ENCODE measurements at regions not wholly inside any gene's neighbourhood (a gene's known extent, or its start where the extent isn't known, plus 50 kb on each side); places are given as distances from the start of the nearest gene placed in this dataset.

DNA sequence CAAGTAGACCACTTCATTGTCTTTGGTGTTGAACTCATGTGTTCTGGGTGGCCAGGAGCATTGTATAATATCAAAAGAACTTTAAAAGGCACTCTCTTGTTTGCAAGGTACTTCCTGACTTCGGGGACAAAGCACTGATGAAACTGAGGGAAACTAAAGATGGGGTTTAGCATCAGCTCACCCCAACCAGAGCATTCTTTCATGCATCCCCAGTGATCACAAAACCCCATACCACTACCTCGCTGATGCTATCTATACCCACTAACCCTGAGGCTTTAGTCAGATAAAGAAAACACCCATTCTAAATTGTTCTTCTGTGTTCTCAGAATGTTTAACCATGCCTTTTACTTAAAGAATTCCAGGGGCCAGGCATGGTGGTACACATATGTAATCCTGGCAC, 94.5 kb upstream of the DOCK9 start:
- ATAC-seq (replicated peaks in 1 of 2) (peak; percentile 82 to 83), DNase-seq (no peak)
- H3K4me3 Mint-ChIP-seq: peak overlapping the region in 1 of 2 donors; percentile 30
- peaks cover 51% of the 10 kb centered on the region for H3K4me1 Mint-ChIP-seq (ENCODE audit: low read depth)
- H3K36me3 Mint-ChIP-seq (ENCODE audit: insufficient read depth in 2 of 2): peaks cover 21 to 29% of the 10 kb centered on the region in 2 donors
- H3K9me3 Mint-ChIP-seq: peaks cover 6% of the 10 kb centered on the region in 2 donors
- H3K27me3 Mint-ChIP-seq (ENCODE audit: low read depth): no peaks in the 10 kb centered on the region
- H3K27ac Mint-ChIP-seq: peak overlapping the region; percentile 54

DNA sequence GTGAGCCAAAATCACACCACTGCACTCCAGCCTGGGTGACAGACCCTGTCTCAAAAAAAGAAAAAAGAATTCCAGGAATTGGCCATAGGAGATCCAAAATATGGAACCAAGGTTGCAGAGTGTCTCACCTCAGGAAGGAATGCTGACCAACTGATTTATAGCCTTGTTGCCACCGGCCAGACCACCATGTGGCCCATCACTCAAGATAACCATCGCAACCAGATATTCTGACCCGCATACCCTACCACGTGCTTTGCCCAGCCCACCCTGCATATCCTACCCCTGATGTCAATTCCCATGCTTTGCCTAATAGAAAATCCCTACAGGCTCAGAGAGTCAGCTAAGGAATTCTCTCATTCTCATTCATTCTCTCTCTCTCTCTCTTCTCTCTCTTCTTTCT, 95.1 kb upstream of the DOCK9 start:
- Mint-ChIP-seq H3K4me1 (ENCODE audit: low read depth) (peaks cover 51% of the 10 kb centered on the region), H3K27me3 (ENCODE audit: low read depth) (no peaks in the 10 kb centered on the region), H3K27ac (no peak overlapping the region), H3K36me3 (ENCODE audit: insufficient read depth in 2 of 2) (peaks cover 21 to 32% of the 10 kb centered on the region in 2 donors), H3K4me3 (no peak overlapping the region), H3K9me3 (peaks cover 6 to 7% of the 10 kb centered on the region in 2 donors)
- no peak for ATAC-seq (replicated peaks in 1 of 2)
- no peak for DNase-seq

DNA sequence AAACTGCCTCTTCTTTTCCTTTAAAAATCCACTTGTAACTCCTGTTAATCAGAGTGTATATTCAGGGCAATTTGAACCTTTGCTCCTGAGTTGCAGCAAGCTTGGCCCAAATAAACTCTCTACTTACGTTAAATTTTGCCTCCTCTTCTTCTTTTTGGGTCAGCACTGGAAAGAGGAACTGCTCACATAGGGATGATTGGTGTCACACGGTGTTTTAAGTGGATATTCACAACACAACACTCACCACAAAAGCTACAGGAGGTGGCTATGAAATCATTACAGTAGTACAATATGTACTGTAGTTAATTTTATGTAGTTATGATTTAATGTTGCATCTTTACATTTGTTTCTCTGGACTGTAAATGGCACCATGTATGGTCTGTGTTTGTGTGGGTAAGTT, 96.8 kb upstream of the DOCK9 start:
- Mint-ChIP-seq H3K4me1 (ENCODE audit: low read depth) (peaks cover 67% of the 10 kb centered on the region), H3K36me3 (ENCODE audit: insufficient read depth in 2 of 2) (peaks cover 21 to 32% of the 10 kb centered on the region in 2 donors), H3K9me3 (peaks cover 6 to 7% of the 10 kb centered on the region in 2 donors), H3K27me3 (ENCODE audit: low read depth) (no peaks in the 10 kb centered on the region), H3K4me3 (no peak overlapping the region), H3K27ac (no peak overlapping the region)
- no peak for DNase-seq
- no peak for ATAC-seq (replicated peaks in 1 of 2)

DNA sequence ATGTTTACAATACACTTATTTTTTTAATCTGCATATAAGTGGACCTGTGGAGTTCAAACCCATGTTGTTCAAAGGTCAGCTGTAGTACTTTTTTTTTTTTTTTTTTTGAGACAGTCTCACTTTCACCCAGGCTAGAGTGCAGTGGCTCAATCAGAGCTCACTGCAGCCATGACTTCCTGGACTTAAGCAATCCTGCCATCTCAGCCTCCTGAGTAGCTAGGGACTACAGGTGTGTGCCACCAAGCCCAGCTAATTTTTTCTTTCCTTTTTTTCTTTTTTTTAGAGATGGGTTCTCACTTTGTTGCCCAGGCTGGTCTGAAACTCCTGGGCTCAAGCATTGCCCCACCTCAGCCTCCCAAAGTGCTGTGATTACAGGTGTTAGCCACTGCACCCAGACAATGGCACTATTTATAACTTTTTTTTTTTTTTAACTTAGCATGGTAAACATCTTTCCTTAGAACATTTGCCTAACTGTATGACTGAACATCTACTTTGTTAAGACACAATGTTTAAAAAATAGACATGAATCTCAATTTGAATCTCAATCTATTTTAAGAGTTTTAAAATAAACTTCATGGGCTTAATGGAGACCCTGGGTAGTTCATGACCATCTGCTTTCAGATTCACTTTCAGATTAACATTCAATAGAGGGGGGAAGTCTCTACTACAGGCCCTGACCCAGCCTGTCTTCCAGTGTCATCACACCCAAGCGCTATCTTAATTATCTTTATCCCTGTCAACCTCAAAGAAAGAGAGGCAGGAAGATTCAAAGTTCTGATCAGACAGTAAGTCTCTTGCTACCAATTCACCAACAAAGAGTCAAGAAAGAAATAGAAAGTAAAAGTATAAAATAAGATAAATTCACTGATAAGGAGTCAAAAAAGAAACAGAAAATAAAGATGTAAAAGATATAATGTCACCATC, 97.7 kb upstream of the DOCK9 start:
- DNase-seq: no peak
- ATAC-seq (replicated peaks in 1 of 2): peak; percentile 64 to 70

DNA sequence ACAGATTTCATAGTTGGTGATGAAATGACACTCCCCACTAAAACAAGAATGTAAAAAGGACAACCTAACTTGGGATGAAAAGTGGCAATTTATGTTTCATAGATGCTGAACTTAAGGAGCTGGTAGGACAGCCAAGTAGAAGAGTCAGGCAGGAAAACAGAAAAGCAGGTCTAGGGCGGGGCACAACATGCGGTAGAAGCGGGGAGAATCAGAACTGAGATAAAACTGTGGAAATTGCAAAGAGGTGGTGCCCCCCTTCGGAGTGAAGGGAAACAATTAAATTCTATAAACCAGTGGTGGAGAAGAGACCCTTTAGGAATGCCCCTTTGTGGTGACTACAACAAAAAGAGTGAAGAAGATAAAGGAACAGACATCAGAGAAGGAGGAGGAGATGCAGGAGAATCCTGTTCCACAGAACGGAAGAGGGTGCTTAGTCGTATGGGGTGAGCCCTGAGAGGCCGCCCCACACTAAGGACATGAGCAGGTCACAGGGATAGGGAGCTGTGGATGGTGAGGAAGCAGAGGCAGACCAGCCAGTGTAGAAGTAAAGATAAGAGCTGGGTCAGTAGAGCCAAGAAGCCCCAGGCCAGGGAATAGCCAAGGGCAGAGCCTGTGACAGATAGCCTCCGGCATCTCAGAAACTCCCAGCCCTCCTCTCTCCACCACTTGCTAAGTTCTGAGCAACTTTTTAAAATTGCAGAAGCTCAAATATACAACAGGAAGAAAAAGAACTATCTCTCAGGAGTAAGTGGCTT, 100.3 kb upstream of the DOCK9 start:
- no peak for ATAC-seq (replicated peaks in 1 of 2)
- peak overlapping the region; percentile 18 to 47 for H3K4me3 Mint-ChIP-seq
- H3K36me3 Mint-ChIP-seq (ENCODE audit: insufficient read depth in 2 of 2): peaks cover 15 to 30% of the 10 kb centered on the region in 2 donors
- DNase-seq: no peak
- H3K4me1 Mint-ChIP-seq (ENCODE audit: low read depth): peaks cover 61% of the 10 kb centered on the region
- no peaks in the 10 kb centered on the region for H3K27me3 Mint-ChIP-seq (ENCODE audit: low read depth)
- H3K27ac Mint-ChIP-seq: peak overlapping the region; percentile 69
- H3K9me3 Mint-ChIP-seq: peaks cover 4 to 5% of the 10 kb centered on the region in 2 donors

More for the DNA sequence above, 97.7 kb upstream of the DOCK9 start:
- peak overlapping the region; percentile 90 for H3K27ac Mint-ChIP-seq
- peaks cover 73% of the 10 kb centered on the region for H3K4me1 Mint-ChIP-seq (ENCODE audit: low read depth)
- peaks cover 21 to 33% of the 10 kb centered on the region in 2 donors for H3K36me3 Mint-ChIP-seq (ENCODE audit: insufficient read depth in 2 of 2)
- peaks cover 6 to 7% of the 10 kb centered on the region in 2 donors for H3K9me3 Mint-ChIP-seq
- no peaks in the 10 kb centered on the region for H3K27me3 Mint-ChIP-seq (ENCODE audit: low read depth)
- H3K4me3 Mint-ChIP-seq: peak overlapping the region; percentile 65 to 87

DNA sequence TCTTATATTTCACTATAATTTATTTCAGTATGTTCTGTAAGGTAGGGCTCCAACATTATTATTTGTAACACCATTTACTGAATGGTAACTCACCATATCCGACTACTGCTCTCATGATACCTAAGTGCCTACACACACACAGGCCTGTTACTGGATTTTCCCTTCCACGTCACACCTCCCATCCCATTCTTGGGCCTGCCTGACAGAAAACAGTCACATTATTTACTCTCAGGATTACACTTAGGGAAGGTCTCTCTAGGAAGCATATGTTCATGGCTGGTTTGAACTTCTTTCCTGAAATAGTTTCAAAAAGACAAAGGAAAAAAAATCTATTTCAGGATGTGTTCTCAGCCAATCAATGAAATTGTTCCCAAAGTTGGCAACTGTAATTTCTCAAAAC, 102.3 kb upstream of the DOCK9 start:
- no peak for DNase-seq
- Mint-ChIP-seq H3K27me3 (ENCODE audit: low read depth) (no peaks in the 10 kb centered on the region), H3K36me3 (ENCODE audit: insufficient read depth in 2 of 2) (peaks cover 11 to 14% of the 10 kb centered on the region in 2 donors), H3K4me1 (ENCODE audit: low read depth) (peaks cover 72% of the 10 kb centered on the region), H3K27ac (no peak overlapping the region), H3K9me3 (peaks cover 0 to 2% of the 10 kb centered on the region in 2 donors), H3K4me3 (no peak overlapping the region)
- ATAC-seq (replicated peaks in 1 of 2): no peak

DNA sequence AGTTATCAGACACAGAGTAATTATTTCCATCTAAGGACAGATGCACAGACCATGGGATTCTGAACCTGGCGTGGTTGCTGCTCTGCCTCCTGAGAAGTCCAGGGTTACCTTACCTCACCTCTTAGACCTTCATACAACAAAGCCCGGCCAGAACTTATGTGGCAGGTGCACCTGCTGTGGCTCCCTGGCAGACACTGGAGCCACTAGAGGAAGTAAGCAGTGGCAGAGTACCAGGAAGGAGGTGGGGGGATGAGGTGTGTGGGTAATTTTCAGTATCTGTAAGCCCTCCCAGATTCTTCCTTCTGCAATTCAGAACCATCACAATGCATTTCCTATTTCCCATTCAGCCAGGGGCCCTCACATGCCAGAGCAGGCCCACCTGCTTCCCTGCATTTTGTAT, 106.1 kb upstream of the DOCK9 start:
- H3K4me3 Mint-ChIP-seq: peak overlapping the region; percentile 76 to 95
- peak overlapping the region; percentile 20 for H3K27ac Mint-ChIP-seq
- H3K36me3 Mint-ChIP-seq (ENCODE audit: insufficient read depth in 2 of 2): peaks cover 3 to 5% of the 10 kb centered on the region in 2 donors
- no peaks in the 10 kb centered on the region for H3K9me3 Mint-ChIP-seq
- H3K4me1 Mint-ChIP-seq (ENCODE audit: low read depth): peaks cover 50% of the 10 kb centered on the region
- DNase-seq: no peak
- ATAC-seq (replicated peaks in 1 of 2): no peak
- no peaks in the 10 kb centered on the region for H3K27me3 Mint-ChIP-seq (ENCODE audit: low read depth)

DNA sequence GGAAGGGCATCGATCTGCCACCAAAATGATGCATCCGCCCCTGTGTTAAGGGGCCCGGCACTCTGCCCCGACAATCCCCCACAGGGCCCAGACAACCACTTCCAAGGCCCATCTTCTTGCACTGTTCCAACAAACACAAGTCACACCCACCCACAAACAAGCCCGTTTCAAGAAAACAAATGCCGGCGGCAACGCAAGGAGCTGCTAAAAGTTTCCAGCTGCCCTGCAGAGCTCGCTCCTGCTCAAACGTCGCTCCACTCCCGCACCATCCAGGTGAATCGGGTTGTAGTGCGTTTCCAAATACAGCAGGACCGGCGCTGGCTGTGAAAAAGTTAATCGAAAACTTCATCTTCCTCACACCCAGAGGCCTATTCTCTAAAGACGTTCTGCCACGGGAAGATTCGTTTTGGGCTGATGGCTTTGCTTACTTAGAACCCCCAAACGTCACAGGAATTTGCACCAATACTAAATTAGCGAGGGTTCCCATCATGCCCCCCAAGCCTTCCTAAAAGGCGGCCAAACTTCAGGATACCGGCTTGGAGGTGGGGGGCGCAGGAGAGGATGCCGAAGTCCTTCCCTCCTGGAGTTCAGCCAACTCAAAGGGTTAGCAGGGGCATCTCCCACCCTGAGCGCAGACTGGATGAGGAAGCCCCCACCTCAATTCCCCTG, 107.4 kb upstream of the DOCK9 start:
- Mint-ChIP-seq H3K27me3 (ENCODE audit: low read depth) (no peaks in the 10 kb centered on the region), H3K9me3 (no peaks in the 10 kb centered on the region), H3K36me3 (ENCODE audit: insufficient read depth in 2 of 2) (peaks cover 3 to 5% of the 10 kb centered on the region in 2 donors), H3K4me1 (ENCODE audit: low read depth) (peaks cover 39% of the 10 kb centered on the region), H3K4me3 (peak overlapping the region; percentile 76 to 95), H3K27ac (peak overlapping the region; percentile 88)
- DNase-seq (peak; percentile 20 to 37), ATAC-seq (replicated peaks in 1 of 2) (no peak)

DNA sequence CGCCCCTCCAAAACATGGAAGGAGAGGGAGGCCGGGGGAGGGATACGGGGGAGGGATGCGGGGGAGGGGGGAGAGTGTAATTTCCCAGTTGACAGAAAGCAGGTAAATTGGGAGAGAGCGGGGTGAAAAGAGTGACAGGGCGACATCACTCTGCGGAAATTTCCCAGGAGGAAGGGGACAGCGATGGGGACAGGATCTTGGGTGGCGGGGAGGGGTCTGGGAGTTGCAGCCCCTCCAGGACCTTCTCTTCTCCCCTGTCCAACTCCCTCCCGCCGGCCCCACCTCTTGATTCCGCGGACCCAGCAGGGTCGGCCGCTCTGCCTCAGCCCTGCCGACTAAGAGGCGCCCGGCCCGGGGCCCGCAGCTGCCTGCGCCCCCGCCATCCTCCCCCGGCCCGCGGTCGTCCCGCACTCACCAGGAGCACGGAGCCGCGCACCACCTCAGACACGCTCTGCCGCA, 108.0 kb upstream of the DOCK9 start:
- Mint-ChIP-seq H3K9me3 (no peaks in the 10 kb centered on the region), H3K36me3 (ENCODE audit: insufficient read depth in 2 of 2) (peaks cover 0 to 5% of the 10 kb centered on the region in 2 donors), H3K27ac (peak overlapping the region; percentile 34), H3K4me3 (peak overlapping the region; percentile 76 to 95), H3K4me1 (ENCODE audit: low read depth) (peaks cover 34% of the 10 kb centered on the region), H3K27me3 (ENCODE audit: low read depth) (no peaks in the 10 kb centered on the region)
- no peak for DNase-seq
- ATAC-seq (replicated peaks in 1 of 2): no peak

DNA sequence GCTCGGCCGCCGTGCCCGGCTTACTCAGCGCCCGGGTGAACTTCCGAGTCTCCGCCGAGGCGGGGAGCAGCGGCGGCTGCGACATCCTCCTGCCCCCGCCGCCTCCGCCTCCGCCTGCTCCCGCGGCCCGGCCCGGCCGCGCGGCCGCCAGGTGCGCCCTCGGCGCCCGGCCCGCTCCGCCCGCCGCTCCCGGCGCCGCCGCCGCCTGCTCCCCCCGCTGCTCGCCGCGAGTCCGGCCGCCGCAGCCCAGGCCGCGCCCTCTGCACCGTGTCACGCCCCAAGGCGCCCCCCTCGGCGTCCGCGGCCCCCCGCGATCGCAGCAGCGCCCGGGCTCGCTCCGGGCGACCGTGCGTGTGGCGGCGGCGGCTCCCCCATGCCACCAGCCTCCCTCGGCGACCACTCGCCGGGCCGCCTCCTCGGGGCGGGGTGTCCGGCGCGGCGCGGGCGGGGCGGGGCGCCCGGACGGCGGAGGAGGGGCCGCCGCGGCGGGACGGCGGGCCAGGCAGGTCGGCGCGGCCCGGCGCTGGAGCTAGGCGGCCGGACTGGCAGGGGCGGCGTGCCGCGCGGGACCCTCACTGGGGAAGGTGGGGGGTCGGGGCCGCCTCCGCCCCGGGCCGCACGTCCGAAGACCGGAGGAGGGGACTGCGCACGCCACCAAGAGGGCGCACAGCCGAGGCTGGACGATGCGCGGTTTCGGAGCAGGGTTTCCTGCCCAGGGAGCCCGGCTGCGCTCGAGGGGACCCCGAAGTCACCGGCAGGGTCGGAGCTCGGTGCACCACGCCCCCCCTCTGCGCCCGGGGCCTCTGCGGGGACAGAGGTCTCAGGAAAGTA, 108.6 kb upstream of the DOCK9 start:
- Mint-ChIP-seq H3K27ac (no peak overlapping the region), H3K4me3 (peak overlapping the region; percentile 95 to 98), H3K36me3 (ENCODE audit: insufficient read depth in 2 of 2) (peaks cover 0 to 5% of the 10 kb centered on the region in 2 donors), H3K27me3 (ENCODE audit: low read depth) (no peaks in the 10 kb centered on the region), H3K9me3 (no peaks in the 10 kb centered on the region), H3K4me1 (ENCODE audit: low read depth) (peaks cover 34% of the 10 kb centered on the region)
- ATAC-seq (replicated peaks in 1 of 2): peak; percentile 61 to 67
- peak; percentile 87 for DNase-seq

DNA sequence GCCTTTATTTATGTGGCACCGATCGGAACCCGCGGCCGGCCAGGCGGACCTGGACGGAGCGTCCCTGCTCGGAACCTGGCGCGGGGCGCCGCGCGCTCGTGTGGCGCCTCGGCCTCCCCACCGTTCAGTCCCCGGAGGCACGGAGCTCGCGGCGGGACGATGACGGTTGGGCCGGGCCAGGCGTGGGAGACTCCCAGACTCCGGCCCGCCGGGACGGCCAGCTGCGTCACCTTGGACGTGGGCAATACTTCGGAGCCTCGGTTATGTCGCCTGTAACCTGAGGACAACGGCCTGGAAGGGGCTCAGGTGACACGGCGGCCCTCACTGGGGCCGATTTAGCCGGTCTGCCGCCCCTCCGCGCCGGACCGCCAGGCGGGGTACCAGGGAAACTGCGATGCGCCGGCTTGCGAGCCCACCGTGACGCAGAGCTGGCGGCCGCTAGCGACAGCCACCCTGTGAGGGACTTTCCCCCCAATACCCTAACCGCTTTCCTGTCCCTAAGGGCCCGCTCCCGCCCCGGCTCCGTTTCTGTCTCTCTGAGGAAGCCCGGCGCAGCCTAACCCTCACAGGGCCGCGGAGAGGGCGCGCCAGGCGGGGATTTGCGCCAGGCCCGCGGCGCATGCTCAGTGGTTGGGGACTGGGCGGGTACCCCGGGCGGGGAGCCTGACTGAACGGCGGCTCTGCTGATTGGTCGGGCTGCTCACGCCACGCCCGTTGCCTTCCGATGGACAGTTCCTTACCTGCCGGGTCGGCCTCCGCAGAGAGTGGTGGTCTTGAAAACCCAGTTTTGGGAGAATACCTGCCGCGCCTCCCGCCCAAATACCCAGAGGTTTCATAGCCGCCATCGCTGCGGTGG, 109.5 kb upstream of the DOCK9 start:
- Mint-ChIP-seq H3K27me3 (ENCODE audit: low read depth) (no peaks in the 10 kb centered on the region), H3K9me3 (no peaks in the 10 kb centered on the region), H3K27ac (peak overlapping the region; percentile 97), H3K4me3 (peak overlapping the region; percentile 98), H3K36me3 (ENCODE audit: insufficient read depth in 2 of 2) (peaks cover 0 to 5% of the 10 kb centered on the region in 2 donors), H3K4me1 (ENCODE audit: low read depth) (peaks cover 34% of the 10 kb centered on the region)
- peak; percentile 95 to 97 for DNase-seq
- ATAC-seq (replicated peaks in 1 of 2): peak; percentile 83
